Stimulated activated CD8-positive, alpha-beta memory T cell treated with anti-CD3 and anti-CD28 coated beads, Interleukin-15, amount 100 ng/mL, for 4 hours (primary cell): ENCODE measurements at regions not wholly inside any gene's neighbourhood (a gene's known extent, or its start where the extent isn't known, plus 50 kb on each side); places are given as distances from the start of the nearest gene placed in this dataset.
"Not testable (repeated sequence)": the region's sequence is repeated elsewhere in the genome, so short reads cannot be mapped to it uniquely, and the experiment has no call there.

Experiments used
- DNase-seq, 2 donors: peaks; one replicate each; pipeline ENCODE4 v3.0.0-alpha.2; 2020; ENCODE audit warnings: low read depth in 2 of 2

DNA sequence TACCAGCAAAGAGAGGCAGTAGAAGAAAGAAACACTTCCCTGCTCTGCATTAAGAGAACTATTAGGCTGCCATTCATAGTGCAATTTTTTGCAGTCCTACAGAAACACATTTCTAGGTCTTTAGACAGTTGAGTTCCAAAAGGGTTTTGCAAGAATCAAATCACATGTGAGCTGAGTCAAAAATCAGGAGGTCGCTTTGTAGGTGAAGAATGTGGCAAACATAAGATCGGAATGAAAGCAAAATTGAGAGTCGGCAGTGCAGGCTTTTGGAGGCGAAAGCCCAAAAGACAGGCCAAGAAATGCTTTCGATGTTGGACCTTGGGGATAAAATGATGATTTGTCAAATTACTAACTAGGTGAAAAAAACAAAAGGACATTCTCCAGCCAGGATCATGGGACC, 213.5 kb upstream of the NRIP1 start:
- no peak for DNase-seq

DNA sequence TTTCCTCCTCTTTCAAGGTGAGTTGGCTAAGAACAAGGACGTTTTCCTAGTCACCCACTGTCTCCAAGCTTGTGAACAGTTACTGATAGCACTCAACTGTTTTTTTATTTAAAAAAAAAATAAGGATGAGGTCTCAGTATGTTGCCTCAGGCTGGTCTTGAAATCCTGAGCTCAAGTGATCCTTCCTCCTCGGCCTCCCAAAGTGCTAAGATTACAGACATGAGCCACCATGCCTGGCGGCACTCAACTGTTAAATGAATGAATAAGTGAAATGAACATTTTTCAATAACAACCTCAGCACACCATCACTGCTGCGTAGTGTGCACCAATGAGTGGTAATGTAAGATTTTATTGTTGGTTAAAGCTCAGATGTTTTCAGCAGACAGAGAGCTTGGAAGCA, 214.1 kb upstream of the NRIP1 start:
- DNase-seq = no peak

DNA sequence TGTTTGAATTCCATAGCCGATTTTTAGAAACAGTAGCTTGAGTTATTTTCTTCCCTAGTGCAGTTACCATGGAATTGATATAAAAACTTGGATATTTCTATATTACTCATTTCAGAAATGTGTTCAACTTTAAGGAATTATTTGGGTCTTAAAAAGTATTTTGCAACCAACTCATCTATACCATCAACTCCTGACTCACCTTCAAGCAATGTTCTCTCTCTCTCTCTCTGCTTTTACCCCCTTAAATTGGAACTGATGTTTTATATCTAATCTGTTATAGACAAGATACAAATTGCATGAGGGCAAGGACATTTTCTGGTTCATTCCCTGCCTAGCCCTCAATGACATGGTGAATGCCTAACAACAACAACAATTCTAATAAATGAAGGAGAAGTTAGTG, 214.7 kb upstream of the NRIP1 start:
- DNase-seq = no peak

DNA sequence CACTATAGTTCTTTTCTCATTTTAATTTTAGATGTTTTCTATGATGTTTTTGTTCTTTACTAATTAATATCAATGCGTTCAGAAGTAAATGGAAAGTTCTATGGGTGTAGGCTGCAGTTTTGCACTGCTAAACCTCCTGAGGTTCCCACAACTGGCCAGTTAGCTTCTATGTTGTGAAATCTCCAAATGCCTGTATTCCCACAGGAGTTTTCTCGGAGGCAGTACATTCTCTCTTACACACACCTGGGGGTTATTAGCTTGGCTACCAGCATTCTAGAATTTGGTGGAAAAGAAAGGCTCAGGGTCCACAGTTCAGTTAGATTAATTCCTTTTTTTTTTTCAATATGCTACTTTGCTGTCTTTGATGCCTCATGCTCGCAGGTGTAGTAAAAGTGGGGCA, 216.9 kb upstream of the NRIP1 start:
- no peak for DNase-seq

DNA sequence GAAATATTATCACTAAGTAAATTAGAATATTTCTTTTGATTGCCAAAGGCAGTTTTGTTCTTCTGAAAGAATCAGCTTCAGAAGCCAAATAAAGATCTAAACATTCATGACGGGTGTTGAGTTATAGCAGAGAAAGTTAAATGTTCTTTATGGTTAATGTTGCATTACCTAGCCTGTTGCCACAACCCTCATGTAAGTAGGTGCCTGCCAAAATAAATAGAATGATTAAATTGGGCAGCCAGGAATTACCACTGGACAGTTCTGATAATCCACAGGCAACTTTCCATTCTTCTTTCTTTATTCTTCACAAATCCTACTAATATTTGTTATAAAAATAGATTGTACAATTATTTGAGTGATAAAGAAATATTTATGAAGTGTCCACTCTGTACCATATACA, 217.9 kb upstream of the NRIP1 start:
- DNase-seq = no peak

DNA sequence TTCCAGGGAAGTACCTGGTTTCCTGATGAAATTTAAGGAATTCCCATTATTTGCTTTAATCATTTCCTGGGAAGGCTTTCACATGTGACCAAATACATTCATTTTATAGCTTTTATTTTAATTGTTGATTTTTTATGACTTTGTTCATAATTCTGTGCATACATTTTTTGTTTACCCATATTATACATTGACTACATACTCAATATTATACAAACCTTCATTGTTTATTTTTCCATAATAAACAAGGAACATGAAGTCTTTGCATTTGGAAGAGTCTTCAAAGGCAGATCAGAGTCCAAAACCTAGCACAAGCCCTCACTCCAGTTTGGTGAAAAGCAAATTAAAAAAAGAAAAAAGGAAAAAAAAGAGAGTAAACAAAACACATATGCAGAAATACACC, 218.3 kb upstream of the NRIP1 start:
- DNase-seq = no peak

DNA sequence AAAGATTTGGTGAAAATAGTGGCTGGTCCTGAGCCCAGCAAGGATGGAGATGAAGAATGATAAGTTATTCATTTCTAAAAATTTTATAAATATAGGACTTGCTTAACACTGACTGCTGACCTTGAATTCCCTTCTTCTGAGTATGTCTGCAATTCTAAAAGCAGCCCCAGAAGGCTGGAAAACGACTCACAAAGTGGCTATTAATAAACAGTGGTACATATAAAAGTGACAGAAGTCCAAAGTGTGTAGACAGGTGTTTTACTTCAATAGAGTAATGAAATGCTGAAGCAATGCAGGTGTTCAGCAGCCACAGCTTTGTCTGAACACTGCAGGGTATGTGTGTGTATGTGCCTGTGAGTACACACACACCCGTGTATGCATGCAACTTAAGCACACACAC, 219.0 kb upstream of the NRIP1 start:
- no peak for DNase-seq

DNA sequence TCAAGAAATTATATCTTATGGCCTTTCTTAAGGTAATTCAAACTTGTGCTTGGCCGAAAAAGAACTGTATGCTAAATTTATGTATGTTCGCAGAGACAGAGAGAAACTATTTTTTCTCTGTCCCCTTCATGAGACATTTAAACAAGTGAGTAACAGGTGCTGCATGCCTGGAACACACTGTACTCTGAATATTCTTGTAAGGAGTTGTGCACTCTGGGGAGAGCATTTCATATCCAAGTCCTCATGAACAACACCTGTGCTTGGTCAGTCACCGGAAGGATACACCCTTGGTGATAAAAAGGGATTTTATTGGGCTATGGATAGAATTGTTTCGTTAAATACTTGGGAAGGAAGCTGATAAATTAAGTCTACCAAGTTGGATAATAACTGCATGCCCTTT, 220.8 kb upstream of the NRIP1 start:
- DNase-seq = no peak

DNA sequence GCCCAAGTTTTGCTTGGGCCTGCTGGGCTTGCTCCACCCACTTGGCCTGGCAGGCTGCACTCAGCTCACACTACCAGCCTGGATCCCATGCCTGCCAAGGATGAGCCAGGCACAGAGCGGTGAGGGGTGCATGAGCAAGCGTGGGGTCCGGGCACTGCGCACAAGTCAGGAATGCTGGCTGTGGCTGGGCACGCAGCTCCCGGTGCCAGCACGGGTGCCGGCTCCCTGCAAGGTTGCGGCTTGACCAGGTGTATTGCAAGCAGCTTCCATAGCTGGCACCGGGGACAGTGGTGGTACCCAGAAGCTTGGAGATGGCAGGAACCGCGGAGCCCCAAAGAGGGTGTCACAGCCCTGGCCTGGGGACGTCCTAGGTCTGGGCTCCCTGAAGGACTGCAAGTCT, 224.4 kb upstream of the NRIP1 start:
- DNase-seq = no peak

DNA sequence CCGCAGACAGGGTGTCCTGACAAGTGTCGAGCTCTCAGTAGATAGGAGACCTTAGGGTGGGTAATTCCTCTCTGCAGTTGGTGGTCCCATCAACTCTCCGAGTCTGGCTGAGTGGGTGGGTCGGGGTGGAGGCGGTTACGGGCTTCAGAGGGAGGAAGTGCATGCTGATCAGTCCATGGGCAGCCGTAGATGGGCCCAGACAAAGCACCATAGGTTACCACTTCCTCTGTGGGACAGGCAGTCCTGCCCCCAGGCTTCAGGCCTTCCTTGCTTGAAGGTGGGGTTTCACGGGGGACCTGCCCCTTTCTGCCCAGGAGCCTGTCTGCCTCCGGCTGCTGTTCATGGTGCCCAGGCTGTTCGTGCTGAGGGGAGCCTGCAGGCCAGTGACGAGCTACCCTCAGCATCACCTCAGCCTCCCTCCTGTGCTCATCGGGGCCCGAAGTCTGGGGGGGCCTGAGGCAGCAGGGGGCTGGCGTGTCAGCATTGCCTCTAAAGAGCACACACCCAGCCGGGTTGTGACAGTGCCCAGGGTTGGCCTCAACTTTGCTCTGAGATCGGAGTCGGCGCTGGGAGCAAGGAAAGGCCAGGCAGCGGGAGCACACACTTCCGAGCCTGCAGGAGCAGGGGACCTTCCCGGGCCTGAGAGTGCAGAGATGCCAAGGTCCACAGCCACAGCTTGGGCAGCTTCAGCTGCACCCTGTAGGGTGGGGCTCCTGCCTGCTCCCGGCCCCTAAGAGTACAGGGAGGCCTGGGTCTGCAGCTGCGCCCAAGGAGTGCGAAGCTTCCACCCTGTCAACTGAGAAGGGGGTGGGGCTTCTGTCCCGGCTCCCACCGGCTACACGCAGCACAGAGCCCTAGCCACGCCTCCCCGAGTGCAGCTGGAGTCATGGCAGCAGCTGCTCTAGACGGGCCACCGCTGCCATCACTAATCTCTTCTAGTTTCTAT, 225.4 kb upstream of the NRIP1 start:
- DNase-seq = no peak

DNA sequence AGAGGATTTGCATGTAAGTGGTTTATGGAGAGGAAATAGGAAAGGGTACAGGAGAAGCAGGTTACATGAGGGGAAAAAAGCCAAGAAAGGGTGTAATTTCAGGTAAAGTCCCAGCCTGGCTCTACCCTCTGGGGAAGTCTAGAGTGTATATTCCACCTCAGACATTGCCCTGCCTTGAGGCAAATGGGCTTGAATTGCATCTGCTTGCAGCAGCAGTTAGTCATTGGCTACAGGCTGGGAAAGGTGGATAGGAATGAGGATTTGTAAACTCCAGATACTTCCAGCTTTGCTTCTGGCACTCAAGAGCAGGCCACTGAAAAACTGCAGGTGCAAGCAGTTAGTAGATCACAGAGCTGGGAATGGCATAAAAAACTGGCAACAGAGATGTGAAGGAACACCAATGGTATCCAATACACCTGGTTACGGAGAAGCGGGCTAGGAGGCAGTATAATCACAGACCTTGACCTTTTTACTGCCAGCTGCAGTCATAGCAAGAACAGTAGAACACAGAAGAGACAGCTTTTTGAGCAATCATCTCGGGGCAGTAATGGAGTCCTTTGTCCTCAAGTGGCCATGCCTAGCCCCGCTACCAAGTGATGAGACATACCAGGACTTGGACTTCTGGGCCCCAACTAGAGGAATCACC, 226.9 kb upstream of the NRIP1 start:
- DNase-seq = no peak

DNA sequence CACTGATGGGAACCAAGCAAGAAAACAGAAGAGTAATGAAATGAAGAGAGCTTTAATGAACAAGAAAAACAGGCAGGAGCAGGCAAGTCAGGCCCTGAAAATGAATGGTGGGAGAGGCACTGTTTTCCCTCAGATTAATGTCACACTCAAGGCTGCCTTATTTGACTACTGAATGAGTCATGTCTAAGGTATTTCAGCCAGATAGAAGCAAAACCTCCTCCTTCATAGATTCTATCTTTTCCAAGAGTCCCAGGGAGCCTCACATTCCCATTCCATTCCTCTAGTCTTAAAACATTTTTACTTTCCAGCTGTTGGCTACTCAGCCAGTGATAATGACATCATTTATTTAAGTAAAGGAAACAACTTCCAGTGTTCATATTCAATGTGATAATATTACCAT, 228.4 kb upstream of the NRIP1 start:
- no peak for DNase-seq

DNA sequence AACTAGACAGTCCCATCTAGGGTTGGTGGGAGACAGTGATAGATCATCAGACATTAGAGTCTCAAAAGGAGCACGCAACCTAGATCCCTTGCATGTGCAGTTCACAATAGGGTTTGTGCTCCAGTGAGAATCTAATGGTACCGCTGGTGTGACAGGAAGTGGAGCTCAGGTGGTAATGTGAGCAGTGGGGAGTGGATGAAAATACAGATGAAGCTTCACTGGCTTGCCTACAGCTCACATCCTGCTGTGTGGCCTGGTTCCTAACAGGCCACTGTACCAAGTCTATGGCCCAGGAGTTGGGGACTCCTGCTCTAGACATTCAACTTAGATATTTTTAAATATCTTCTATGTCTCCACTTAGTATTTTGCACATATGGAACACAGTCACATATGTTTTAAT, 231.1 kb upstream of the NRIP1 start:
- DNase-seq = no peak

DNA sequence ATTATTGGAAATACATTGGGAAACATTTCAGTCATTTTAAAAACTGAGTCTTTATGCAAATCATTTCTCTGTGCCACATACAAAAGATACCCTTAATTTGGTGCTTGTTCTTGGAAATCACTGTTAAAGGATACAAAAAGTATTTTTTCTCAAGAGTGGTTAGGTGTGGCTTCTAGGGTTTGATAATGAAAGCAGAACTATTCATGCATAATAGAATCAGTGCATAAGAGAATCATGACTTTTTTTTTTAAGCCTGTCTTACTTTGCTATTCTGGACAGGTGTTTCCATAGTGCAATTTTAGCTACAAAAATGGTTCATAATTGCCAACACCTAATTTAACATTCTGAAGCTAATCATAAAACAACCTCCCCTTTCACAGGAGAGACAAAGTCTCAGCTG, 233.0 kb upstream of the NRIP1 start:
- no peak for DNase-seq

DNA sequence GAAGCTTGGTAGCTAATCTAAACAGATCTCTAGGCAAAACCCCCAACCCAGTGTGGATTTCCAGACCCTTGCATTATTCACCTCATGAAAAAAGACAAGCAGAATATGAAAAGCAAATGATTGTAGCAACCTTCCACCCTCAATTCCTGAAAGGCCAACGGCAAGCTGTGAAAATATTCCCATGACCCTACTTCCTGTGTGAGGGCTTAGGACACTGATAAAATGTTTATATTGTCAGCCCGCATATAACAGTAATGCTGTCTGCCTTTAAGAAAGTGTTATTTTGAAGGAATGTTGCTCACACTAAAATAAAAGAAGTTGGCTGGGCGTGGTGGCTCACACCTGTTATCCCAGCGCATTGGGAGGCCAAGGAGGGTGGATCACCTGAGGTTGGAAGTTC, 233.5 kb upstream of the NRIP1 start:
- no peak for DNase-seq

DNA sequence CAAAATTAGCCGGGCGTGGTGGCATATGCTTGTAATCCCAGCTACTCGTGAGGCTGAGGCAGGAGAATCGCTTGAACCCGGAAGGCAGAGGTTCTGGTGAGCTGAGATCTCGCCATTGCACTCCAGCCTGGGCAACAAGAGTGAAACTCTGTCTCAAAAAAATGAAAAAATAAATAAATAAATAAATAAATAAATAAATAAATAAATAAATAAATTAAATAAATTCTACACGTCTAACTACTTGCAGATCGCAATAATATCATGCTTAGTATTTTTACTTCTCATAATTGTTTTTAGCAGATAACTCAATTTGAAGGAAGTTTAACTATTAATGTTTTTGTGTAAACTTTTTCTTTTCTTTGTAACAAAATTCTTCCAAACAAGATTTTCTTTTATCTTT, 234.0 kb upstream of the NRIP1 start:
- DNase-seq = not testable (repeated sequence)

DNA sequence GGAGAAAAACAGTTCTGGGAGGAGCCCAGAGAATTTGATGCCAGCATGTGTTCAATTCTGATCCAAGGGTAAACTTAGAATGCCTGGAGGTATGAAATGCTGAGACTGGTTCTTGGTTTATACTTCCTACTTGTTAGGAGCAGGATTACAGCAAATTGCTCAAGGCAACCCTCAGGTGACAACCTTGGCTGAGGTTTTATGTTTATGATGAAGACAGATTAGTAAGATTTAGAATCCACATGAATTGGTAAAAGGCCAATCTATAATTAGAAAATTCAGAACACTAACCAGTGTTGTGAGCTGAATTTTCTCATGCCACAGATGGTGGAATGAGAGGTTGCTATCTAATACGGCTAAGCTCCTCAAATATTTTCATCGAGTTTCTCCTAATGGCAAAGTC, 235.3 kb upstream of the NRIP1 start:
- DNase-seq = no peak

DNA sequence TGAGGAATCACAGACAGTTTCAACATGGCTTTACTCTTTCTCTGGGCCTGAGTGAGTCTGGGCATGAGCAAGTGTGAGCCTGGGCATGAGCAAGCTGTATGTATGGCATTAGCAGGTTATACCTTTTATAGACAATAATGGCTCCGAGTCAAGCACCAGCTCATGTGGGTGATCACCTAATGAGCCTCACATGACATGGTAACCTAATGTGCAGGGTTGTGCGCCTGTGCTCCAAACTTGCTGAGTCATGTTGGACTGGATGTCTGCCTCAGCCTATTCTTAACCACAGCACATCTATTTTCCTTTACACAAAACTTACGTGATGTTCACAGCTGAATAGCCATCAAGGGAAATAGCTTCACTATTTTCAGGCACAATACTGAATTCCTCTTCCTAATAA, 236.2 kb upstream of the NRIP1 start:
- DNase-seq = no peak

DNA sequence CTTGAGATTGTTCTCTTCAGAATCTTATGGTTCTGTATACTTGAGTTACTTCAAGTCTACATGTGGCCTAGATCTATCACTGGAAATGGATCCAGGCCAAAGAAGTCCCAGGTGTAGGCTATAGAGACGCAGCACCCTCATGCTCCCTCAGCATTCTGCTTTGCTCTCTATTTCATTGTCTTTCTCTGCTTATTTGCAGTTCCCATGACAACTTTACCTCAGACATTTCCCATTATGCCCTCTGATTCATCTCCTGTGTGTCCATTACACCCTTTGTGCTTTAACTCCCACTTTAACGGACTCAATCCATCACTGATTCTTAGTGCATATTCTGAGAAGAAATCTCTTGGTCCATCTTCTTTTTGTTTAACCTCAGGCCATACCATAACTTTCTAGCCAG, 236.9 kb upstream of the NRIP1 start:
- no peak for DNase-seq

DNA sequence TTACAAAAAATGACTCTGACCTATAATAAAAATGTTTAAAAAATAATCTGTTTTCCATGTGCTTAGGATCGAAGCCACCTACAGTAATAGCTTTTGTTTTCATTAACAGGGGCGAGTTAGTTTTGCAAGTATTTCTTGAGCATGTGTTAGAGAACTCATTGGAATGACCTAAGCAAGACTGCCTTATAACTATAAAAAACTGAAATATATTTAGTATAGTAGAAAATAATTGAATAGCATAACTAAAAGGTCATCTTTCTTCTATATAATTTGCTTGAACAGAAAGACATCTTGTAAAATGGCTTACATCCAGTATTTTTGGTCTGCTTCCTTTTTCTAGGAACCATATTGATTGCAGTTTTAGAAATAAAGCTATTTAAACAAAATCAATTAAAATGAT, 241.5 kb upstream of the NRIP1 start:
- DNase-seq = no peak

DNA sequence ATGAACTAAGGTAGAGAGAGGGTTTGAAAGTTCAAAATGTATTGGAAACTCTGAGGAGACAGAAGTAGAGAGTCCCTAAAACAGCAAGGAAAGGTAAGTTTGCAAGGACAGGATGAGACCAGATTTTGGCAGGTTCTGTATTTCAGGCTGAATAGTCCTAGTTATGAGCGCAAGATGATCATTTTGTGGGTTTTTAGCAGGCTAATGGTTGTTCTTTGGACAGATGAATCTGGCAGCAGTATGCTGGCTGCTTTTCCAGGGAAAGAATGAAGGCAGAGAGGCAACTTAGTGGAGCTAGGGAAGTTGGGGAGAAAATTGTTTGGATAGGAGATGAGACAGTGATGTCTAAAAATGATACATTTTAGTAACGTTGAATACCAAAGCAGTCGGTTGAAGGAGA, 243.5 kb upstream of the NRIP1 start:
- no peak for DNase-seq

DNA sequence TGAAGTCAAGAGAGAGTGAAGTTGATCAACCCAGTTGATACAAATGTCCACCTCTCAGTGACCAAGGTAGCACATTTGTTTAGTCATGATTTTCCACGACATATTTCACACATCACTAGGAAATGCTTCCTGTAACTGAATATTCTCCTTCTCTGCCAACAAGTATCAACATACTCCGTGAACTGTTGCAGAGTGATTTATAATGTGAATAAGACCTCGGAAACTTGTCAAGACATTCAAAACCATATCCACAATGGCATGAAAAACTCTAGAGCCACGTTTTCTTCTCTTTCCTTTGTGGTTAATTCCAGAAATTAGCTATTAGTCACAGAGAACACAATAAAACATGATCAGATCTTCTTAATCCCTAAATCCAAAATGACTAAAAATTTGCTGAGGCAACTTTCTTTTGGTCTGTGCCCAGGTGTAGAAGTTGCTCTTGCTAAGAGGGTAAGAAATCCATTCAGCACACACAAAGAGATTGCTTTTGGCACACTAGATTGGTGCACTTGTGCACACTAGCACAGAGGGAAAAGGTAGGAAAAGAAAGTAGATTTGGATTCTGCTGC, 244.3 kb upstream of the NRIP1 start:
- DNase-seq = no peak

DNA sequence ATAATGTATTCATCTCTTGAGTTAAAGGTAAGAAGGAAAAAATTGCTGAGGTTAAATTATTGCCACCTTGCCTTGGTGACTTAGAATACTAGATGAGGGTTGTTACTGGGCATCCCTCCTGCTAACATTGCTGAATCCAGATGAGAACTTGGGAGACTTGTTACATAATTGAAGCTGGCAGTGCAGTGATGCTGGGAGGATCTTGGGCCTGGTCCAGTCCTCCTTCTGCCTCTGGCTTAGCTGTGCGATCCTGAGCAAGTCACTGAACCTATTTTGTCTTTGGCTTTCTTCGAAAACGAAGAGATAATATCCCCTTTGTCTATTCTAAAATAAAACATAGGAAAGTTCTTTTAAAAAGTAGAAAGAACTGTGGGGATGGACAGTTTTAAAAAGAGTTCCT, 244.9 kb upstream of the NRIP1 start:
- DNase-seq = no peak
